GM21529 (cell line): ENCODE measurements at regions not wholly inside any gene's neighbourhood (a gene's known extent, or its start where the extent isn't known, plus 50 kb on each side); places are given as distances from the start of the nearest gene placed in this dataset.

Experiments used
- ATAC-seq: cut with Tn5 transposase; IDR thresholded peaks from one replicate; pipeline ENCODE4 v1.9.1; 2021; ENCODE audit not compliant: unreplicated experiment

- no peak for ATAC-seq
Measured at GRCh38 chr12:102781117-102781516, 135.9 kb downstream of the PAH start.

DNA sequence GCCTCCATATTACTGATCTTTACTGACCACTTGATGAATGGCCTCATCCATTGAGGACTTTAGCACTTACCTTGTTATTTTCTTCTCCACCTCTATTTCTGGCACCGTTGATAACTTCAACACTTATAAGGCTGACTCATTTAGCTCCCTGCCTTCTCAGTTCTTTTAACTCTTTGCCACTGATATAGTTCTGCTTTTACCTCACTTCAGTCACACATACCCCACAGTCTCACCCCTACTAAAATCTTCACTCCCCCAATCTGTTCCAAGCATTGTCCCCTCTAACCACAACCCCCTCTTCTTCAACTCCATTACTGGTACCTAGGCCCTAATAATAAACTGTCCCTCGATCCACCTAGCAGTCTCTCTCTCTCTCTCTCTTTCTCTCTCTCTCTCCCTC lies 141.0 kb downstream of the PAH start:
- ATAC-seq: no peak

- ATAC-seq: no peak
Measured at GRCh38 chr12:102769323-102769916, 147.6 kb downstream of the PAH start.

DNA sequence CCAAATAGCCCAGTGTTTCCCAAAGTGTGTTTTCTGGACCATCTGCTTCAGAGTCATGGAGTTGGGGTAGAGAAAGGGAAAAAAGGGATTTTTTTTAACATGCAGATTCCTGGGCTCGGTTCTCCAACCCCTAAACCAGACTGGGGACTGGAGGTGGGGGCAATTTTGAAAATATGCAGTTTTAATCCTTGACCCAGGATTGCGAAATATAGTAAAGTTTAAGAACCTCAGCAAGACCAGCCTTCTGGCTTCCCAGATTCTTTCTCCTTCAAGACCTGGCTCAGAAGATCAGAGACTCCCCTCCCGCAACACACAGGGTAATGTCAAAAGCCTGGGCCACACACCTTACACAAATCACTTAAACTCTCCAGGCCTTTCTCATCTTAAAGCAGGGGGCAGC lies 150.1 kb downstream of the PAH start:
- no peak for ATAC-seq

DNA sequence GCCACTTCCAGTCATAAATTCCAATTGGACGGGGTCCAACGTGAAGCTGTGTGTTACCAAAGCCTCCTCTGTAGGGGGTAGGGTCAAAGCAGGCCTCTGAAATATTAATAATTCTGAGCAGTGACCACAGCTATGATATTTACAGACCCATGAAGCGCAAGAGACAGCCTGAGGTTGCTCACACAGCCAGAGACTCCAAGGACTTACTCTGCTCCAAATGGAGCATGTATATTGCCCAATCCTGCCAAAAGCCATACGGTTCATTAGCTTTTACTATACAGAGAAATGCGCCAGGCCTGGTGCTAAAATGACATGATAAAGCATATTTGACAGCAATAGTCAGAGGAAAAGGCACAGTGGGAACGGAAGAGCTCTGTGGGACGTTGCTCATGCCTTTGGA lies 151.3 kb downstream of the PAH start:
- no peak for ATAC-seq

DNA sequence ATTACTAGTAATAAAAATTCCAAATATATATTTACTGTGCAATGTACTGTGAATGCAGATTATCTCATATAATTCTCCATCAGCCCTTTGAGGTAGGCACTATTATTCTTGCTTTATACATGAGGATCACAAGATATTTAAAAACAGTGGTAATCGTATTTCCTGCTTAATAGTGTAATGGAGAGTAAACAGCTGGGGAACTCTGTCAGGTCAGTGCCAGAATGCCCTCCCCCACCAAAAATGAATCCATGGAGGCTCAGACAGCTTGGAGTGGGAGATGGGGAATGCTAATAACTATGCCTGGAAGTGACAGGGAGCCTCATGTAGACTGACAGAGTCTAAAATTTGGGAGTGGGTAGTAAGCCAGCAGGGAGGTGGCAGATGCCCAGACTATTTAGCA lies 153.6 kb downstream of the PAH start:
- ATAC-seq: no peak

GRCh38 chr12:102763061-102763460 lies 154.0 kb downstream of the PAH start:
- ATAC-seq: no peak

- no peak for ATAC-seq
Measured at GRCh38 chr12:102760322-102760721, 156.7 kb downstream of the PAH start.

DNA sequence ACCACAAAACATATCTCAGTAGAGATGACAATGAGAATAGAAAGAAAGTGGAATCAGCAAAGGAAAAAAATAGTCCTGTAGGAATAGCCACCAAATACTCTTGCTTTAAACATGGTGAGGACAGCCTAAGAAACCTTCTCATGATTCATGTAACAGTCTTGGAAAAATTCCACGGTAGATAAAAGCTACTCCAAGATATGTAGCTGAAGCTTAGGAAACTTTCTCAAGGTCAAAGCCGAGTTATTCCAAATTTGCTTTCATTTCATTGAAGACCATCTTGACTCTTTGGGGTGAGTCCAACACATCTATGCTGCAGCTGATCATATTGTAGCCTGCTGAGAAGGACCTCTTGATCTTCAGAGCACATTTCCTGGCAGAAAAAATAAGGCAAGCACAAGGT lies 157.6 kb downstream of the PAH start:
- no peak for ATAC-seq

GRCh38 chr12:102757882-102758226 lies 159.2 kb downstream of the PAH start:
- no peak for ATAC-seq

DNA sequence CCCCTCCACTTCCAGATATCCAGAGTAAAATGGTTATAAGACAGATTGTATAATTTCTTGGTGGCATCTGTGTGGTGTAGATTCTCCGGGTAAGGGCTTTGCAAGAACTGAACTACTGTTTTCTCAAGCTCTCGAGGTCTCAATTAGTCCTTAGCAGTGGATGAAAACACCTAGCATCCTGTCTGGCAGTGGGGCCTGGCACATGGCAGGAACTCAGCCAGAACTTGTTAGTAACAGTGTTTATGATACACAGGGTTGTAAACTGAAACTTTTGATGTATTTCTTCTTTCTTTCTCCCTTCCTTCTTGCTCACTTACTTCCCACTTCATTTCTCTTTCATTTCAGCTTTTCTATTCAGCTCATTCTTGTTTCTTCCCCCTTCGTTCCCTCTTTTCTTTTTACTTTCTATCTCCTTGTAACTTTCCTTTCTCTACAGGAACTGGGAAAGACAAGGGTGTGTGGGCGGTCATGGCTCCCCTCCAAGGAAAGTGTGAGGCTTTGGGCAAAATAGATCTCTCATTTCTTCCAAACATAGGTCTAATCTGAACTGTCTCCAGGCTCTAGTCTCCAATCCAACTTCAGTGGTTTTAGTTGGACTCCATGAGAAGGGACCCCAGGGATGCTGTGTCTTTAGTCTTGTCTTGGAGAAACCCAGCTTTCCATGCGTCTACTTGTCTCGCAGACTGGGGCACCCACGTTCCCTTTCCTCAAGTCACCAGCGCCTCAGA lies 159.7 kb downstream of the PAH start:
- no peak for ATAC-seq

DNA sequence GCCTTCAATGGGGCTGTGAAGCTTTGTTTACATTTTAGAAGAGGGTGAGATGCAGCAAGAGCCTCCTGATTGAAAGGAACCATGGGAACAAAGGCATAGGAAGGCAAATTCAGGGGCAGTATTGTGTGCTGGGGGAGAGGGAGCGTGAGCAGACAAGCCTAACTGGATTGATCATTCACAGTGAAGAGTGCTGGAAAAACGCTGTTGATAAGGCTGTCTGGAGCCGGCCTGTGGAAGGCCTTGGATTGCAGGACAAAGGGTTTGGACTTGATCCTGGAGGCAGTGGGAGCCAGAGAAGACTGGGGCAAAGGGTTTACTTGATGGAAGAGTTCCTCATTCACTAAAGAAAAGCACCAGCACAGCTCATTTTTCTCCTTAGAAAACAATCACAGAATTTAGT lies 160.5 kb downstream of the PAH start:
- no peak for ATAC-seq

- ATAC-seq: no peak
Measured at GRCh38 chr12:102755266-102755665, 161.8 kb downstream of the PAH start.

DNA sequence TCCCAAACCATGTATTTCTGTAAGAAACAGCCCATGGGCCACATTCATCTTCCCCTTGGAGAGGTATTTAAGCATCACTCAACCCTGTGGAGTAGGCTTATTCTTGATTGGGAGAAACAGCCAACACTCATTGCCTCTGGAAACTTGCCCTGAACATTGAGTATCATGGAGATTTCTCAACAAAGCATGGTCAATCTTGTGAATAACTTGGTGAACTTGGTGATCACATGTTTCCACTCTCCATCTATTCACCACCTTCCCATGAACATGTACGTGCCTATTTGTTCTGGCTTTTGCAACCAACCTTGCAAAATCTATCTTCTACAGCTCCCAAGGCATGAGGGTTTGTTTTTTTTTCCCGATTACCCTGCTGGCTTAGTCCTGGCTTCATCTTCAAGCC lies 163.2 kb downstream of the PAH start:
- no peak for ATAC-seq

DNA sequence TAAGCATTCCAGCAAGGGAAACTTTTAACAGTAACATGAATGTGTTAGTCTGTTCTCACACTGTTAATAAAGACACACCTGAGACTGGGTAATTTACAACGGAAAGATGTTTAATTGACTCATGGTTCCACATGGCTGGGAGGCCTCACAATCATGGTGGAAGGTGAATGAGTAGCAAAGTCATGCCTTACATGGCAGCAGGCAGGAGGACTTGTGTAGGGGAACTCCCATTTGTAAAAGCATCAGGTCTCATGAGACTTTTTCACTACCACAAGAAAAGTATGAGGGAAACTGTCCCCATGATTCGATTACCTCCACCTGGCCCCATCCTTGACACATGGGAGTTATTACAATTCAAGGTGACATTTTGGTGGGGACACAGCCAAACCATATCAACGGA lies 168.3 kb downstream of the PAH start:
- no peak for ATAC-seq

GRCh38 chr12:102746963-102747362 lies 170.1 kb downstream of the PAH start:
- no peak for ATAC-seq

DNA sequence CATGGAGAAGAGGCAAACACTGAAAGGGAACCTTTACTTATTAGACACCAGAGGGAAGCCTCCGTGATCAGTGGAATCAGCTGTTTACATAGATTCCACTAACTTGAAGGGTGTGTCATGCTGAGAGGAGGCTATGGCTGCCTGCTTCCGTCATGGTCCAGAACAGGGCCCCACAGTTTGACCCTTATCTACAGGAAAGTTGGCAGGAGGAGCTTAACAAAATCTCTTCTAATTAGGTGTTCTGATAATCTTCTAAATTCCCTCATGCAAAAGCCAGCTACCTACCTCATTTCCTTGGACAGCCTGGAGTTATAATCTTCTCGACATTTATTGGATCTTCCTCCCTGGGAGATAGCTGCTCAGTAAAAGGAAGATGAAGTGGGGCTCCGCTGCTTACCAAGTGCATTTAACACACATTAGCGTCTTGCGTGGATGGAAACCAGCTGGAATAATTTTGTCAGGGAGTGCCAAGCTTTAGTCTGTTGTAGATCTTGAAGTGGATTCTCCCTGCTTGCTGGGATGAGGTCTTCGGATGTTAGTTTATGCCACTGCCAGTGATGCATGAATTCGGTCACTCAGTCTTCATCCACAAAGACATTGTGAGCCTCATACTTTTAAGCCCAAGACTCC lies 171.0 kb downstream of the PAH start:
- no peak for ATAC-seq

GRCh38 chr12:102741196-102741595 lies 175.8 kb downstream of the PAH start:
- no peak for ATAC-seq

DNA sequence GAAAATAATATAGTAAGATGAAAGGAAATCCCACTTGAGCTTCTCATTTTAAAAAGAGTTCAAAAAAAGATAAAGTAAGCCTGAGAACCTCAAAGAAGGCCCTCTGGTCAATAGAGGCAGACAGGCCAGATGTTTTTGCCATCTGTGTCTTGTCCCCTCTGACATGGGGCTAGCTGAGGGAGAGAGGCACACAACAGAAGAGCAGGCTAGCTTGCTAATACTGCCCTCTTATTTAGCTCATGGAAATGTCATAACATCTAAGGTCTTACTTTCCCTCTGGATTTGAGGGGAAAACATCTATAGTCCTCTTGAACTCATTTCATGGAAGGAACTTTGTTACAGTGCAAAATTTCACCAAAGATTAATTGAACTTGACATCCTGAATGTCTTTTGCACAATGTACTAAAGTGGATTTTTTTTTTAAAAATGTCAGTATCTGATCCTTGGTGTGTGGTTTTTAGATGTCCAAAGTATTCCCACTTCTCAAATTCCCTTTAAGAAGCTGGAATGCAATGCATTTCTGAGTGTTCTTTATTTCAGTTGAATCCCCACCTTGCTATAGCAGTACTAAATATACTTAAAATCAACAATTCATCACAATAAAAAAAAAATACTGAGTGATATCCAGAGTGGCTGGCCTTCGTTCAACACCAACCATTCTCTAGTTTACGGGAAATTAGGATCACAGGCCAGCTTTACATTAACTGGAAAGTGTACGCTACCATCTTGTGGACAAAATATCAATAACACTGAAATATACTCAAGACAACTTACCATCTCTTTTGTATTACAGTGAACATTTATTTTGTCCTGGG lies 176.7 kb downstream of the PAH start:
- no peak for ATAC-seq

DNA sequence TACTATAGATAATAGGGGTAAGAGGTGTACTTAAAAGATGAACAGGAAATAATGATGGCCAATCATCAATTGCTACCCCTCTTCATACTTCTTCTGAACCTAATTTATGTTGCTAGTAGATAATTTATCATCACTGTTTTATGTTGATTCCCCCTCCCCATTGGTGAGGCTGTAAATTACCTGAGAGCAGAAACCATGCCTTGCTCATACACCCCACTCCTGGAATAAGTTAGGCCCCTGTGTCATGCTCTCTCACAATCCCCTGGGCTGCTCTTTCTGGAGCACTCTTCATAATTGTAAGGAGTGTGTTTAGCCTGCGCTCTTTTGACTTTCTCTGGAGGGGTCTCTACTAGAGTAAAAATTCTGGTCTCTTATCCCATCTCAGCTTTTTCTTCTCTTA lies 180.7 kb downstream of the PAH start:
- no peak for ATAC-seq

GRCh38 chr12:102735104-102735503 lies 181.9 kb downstream of the PAH start:
- peak; percentile 97 for ATAC-seq

DNA sequence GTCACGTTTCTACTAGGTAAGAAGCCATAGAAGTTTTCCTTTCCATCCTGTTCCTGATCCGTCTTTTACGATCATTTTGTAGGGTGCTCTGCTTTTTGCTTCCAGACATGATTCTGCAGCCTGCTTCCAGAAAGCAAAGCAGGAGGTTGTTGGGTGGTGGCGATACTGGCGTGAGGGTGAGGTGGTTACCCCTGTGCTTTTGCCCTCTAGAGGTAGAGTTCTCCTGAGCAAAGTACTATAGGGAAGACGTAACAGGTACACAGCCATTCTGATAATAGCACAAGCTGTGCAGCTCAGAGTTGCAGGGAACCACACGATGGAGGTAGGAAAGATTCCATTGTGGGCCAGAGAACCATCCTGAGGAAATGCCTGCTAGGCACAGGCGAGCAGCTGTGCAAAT lies 186.0 kb downstream of the PAH start:
- no peak for ATAC-seq
